Neural progenitor cell (in vitro differentiated cells): ENCODE measurements at regions not wholly inside any gene's neighbourhood (a gene's known extent, or its start where the extent isn't known, plus 50 kb on each side); places are given as distances from the start of the nearest gene placed in this dataset.
"Not testable (repeated sequence)": the region's sequence is repeated elsewhere in the genome, so short reads cannot be mapped to it uniquely, and the experiment has no call there.

Experiments used
- CTCF ChIP-seq: fragments of 200-600 bp; sonication (generic); IDR thresholded peaks from 2 replicates; pipeline ENCODE4 v1.5.1; 2017; ENCODE audit warnings: antibody characterized with exemption, mild to moderate bottlenecking
- EZH2 ChIP-seq: fragments of 200-600 bp; sonication (generic); IDR thresholded peaks from 2 replicates; pipeline ENCODE4 v1.6.1; 2017; ENCODE audit warnings: antibody characterized with exemption, mild to moderate bottlenecking, moderate library complexity
- EZH2phosphoT487 ChIP-seq: fragments of 200-600 bp; sonication (generic); IDR thresholded peaks from 2 replicates; pipeline ENCODE4 v1.6.1; 2017; ENCODE audit warnings: antibody characterized with exemption

DNA sequence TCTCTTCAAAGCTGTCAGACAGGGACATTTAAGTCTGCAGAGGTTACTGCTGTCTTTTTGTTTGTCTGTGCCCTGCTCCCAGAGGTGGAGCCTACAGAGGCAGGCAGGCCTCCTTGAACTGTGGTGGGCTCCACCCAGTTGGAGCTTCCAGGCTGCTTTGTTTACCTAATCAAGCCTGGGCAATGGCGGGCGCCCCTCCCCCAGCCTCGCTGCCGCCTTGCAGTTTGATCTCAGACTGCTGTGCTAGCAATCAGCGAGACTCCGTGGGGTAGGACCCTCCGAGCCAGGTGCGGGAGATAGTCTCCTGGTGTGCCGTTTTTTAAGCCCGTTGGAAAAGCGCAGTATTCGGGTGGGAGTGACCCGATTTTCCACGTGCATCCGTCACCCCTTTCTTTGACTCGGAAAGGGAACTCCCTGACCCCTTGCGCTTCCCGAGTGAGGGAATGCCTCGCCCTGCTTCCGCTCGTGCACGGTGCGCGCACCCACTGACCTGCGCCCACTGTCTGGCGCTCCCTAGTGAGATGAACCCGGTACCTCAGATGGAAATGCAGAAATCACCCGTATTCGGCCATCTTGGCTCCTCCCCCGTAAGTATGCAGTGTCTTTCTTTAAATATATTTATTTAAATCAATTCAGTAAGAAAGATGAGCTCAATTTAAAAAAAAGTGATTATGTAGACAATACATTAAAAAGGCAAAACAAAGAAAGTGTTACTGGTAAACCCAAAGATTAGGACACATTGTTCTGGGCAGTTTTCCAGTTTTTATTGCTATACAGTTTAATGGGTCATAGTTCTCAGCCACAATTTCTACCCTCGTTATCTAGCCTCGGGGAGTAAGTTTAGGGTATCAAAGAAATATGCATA is 91.2 kb upstream of the GRM7 start:
- TF ChIP-seq EZH2, EZH2phosphoT487: not testable (repeated sequence)
- TF ChIP-seq CTCF: peak; percentile 7
